GM12864 (cell line): ENCODE measurements at regions not wholly inside any gene's neighbourhood (a gene's known extent, or its start where the extent isn't known, plus 50 kb on each side); places are given as distances from the start of the nearest gene placed in this dataset.
"Not testable (repeated sequence)": the region's sequence is repeated elsewhere in the genome, so short reads cannot be mapped to it uniquely, and the experiment has no call there.

Experiments used
- DNase-seq: peaks from one replicate; pipeline ENCODE4 v3.0.0-alpha.2; 2011; ENCODE audit warnings: low read depth
- H3K4me3 ChIP-seq: 2 replicates; pipeline ENCODE4 v1.5.1; 2011; ENCODE audit warnings: mild to moderate bottlenecking, low read depth, low read length, control low read depth
- CTCF ChIP-seq: IDR thresholded peaks from 2 replicates; pipeline ENCODE4 v1.5.1; 2011; ENCODE audit warnings: low read depth, mild to moderate bottlenecking, moderate library complexity, low read length, control low read depth, inconsistent platforms; ENCODE audit errors: missing control alignments

DNA sequence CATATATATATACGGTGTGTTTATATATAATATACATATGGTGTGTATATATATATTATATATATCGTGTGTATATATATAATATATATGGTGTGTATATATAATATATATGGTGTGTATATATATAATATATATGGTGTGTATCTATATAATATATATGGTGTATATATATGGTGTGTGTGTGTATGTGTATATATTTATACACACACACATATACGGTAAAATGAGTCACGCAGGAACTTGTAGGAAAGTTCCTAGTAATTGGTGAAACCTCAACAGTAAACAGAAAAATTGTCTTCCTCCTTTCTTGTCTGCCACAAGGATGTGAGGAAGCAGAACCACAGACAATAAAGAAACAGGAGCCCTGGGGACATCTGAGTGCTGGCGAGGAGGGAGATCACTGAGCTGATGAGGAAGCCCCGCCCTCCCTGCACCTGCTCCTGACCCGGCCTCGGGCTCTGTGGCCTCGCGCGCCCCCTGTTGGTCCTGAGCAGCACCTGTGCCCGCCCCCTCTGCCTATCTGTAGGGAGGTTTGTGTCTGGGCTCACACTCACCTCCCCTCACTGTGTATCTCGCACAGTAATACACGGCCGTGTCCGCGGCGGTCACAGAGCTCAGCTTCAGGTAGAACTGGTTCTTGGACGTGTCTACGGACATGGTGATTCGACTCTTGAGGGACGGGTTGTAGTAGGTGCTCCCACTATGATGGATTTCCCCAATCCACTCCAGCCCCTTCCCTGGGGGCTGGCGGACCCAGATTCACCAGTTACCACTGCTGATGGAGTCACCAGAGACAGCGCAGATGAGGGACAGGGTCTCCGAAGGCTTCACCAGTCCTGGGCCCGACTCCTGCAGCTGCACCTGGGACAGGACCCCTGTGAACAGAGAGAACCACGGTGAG lies 1079.4 kb downstream of the TMEM121 start:
- DNase-seq: no peak
- TF ChIP-seq CTCF: peak; percentile 81
- no peak overlapping the region for H3K4me3 ChIP-seq

GRCh38 chr14:106606936-106607335 lies 1080.6 kb downstream of the TMEM121 start:
- no peak overlapping the region for H3K4me3 ChIP-seq
- DNase-seq: no peak
- no peak for TF ChIP-seq CTCF

GRCh38 chr14:106610691-106611090 lies 1084.3 kb downstream of the TMEM121 start:
- no peak for TF ChIP-seq CTCF
- no peak for DNase-seq

GRCh38 chr14:106613256-106613655 lies 1086.9 kb downstream of the TMEM121 start:
- H3K4me3 ChIP-seq: no peak overlapping the region
- no peak for DNase-seq
- TF ChIP-seq CTCF: no peak

More at GRCh38 chr14:106610691-106611090, 1084.3 kb downstream of the TMEM121 start:
- no peak overlapping the region for H3K4me3 ChIP-seq

- DNase-seq: peak; percentile 8
- TF ChIP-seq CTCF: peak; percentile 99
- H3K4me3 ChIP-seq: not testable (repeated sequence)
These were observed 1092.1 kb downstream of the TMEM121 start for GRCh38 chr14:106618471-106618951.

DNA sequence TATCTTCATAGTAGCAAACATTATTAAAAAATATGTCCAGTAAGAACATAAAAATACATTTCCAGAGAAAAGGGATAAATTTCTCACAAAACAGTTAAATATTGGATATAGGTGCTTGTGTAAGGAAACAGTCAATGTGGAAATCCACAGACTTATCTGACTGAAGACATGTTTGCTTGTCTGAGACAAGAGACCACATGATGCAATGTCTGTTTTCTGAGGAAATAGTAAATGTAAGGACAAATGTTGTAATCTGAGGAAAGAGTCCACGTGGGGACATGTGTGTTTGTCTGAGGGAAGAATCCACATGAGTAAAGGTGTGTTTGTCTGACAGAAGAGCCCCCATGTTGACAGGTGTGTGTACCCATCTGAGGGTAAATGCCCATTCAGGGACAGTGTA lies 1093.2 kb downstream of the TMEM121 start:
- no peak for DNase-seq
- TF ChIP-seq CTCF: no peak
- no peak overlapping the region for H3K4me3 ChIP-seq

DNA sequence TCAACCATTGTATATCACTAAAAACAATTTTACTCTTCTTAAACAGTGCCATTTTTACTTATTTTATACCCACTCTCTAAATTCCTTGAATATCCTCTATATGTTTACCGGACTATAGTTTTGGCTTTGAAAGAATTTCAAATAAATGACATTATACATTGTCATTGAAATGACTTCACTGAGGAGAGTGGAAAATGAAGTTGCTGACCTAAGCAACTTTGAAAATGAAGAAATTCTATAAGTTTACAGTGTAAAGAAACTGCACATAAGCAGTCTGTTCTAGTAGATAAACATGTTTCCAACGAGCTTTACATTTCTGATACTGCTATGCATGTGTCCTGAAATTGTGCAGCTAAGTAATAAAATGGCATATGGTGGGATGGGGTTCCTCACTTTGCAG lies 1094.0 kb downstream of the TMEM121 start:
- no peak overlapping the region for H3K4me3 ChIP-seq
- DNase-seq: no peak
- TF ChIP-seq CTCF: no peak
